ENCODE measurements at regions not wholly inside any gene's neighbourhood (a gene's known extent, or its start where the extent isn't known, plus 50 kb on each side); places are given as distances from the start of the nearest gene placed in this dataset.

GRCh38 chr2:122172812-122173211 is 417.4 kb downstream of the TSN start:
- Histone ChIP-seq H3K36me3 (ENCODE audit: control insufficient read depth, insufficient read depth, low read length) (no peaks in the 10 kb centered on the region), H3K9me3 (no peaks in the 10 kb centered on the region), H3K4me3 (ENCODE audit: low read depth, low read length) (no peak overlapping the region), H3K4me1 (no peaks in the 10 kb centered on the region), H3K27me3 (replicated peaks; ENCODE audit: control insufficient read depth, insufficient read depth, low read length) (peaks cover 1% of the 10 kb centered on the region; the same call in 1 of the 2 replicates)
- no peaks in the 10 kb centered on the region for H3K4me1 Mint-ChIP-seq (ENCODE audit: low read depth, unreplicated experiment)
- CTCF ChIA-PET = no interaction called here
- no peaks in the 10 kb centered on the region for H3K9me3 Mint-ChIP-seq (ENCODE audit: unreplicated experiment)
- no peak overlapping the region for H3K27ac Mint-ChIP-seq (ENCODE audit: unreplicated experiment)
- no peak for DNase-seq
- H3K27me3 Mint-ChIP-seq (ENCODE audit: insufficient read depth, unreplicated experiment) = peaks cover 9% of the 10 kb centered on the region
- H3K4me3 Mint-ChIP-seq (ENCODE audit: unreplicated experiment) = no peak overlapping the region
- POLR2A ChIA-PET = no interaction called here
- BruUV-seq (replicated peaks) = no TSS peak
- no peak for TF ChIP-seq CTCF (IDR thresholded peaks at IDR 0.05; ENCODE audit: insufficient read depth in 1 of 2, low read depth in 1 of 2, low read length in 1 of 2, severe bottlenecking in 1 of 2, unreplicated experiment in 1 of 2)
- intact Hi-C loops (cut with micrococcal nuclease; ENCODE audit: unreplicated experiment) = no loop called here
- no peaks in the 10 kb centered on the region for H3K36me3 Mint-ChIP-seq (ENCODE audit: insufficient read depth, unreplicated experiment)

GRCh38 chr2:122174061-122174460 is 418.6 kb downstream of the TSN start:
- Mint-ChIP-seq H3K9me3 (ENCODE audit: unreplicated experiment) (peaks cover 9% of the 10 kb centered on the region), H3K4me3 (ENCODE audit: unreplicated experiment) (no peak overlapping the region), H3K27me3 (ENCODE audit: insufficient read depth, unreplicated experiment) (peaks cover 9% of the 10 kb centered on the region), H3K4me1 (ENCODE audit: low read depth, unreplicated experiment) (no peaks in the 10 kb centered on the region), H3K27ac (ENCODE audit: unreplicated experiment) (no peak overlapping the region), H3K36me3 (ENCODE audit: insufficient read depth, unreplicated experiment) (no peaks in the 10 kb centered on the region)
- Histone ChIP-seq H3K4me1 (no peaks in the 10 kb centered on the region), H3K36me3 (ENCODE audit: control insufficient read depth, insufficient read depth, low read length) (no peaks in the 10 kb centered on the region), H3K4me3 (ENCODE audit: low read depth, low read length) (no peak overlapping the region), H3K27me3 (replicated peaks; ENCODE audit: control insufficient read depth, insufficient read depth, low read length) (peaks cover 1% of the 10 kb centered on the region; the same call in 1 of the 2 replicates), H3K9me3 (peaks cover 4% of the 10 kb centered on the region; the same call in 1 of the 2 replicates)
- BruUV-seq (replicated peaks) = no TSS peak
- TF ChIP-seq CTCF (IDR thresholded peaks at IDR 0.05; ENCODE audit: insufficient read depth in 1 of 2, low read depth in 1 of 2, low read length in 1 of 2, severe bottlenecking in 1 of 2, unreplicated experiment in 1 of 2) = no peak
- intact Hi-C loops (cut with micrococcal nuclease; ENCODE audit: unreplicated experiment) = no loop called here
- ChIA-PET CTCF (no interaction called here), POLR2A (no interaction called here)
- DNase-seq = no peak

- ChIA-PET CTCF (no interaction called here), POLR2A (no interaction called here)
These were observed 424.2 kb downstream of the TSN start for GRCh38 chr2:122179492-122180165.

More at GRCh38 chr2:122179492-122180165, 424.2 kb downstream of the TSN start:
- Mint-ChIP-seq H3K27ac (ENCODE audit: unreplicated experiment) (no peak overlapping the region), H3K36me3 (ENCODE audit: insufficient read depth, unreplicated experiment) (no peaks in the 10 kb centered on the region), H3K4me3 (ENCODE audit: unreplicated experiment) (no peak overlapping the region), H3K27me3 (ENCODE audit: insufficient read depth, unreplicated experiment) (peaks cover 6% of the 10 kb centered on the region), H3K4me1 (ENCODE audit: low read depth, unreplicated experiment) (no peaks in the 10 kb centered on the region), H3K9me3 (ENCODE audit: unreplicated experiment) (peaks cover 20% of the 10 kb centered on the region)
- Histone ChIP-seq H3K9me3 (peaks cover 7% of the 10 kb centered on the region; the same call in 1 of the 2 replicates), H3K36me3 (ENCODE audit: control insufficient read depth, insufficient read depth, low read length) (no peaks in the 10 kb centered on the region), H3K4me3 (ENCODE audit: low read depth, low read length) (no peak overlapping the region), H3K27me3 (replicated peaks; ENCODE audit: control insufficient read depth, insufficient read depth, low read length) (no peaks in the 10 kb centered on the region), H3K4me1 (no peaks in the 10 kb centered on the region)
- DNase-seq = no peak
- TF ChIP-seq CTCF (IDR thresholded peaks at IDR 0.05; ENCODE audit: insufficient read depth in 1 of 2, low read depth in 1 of 2, low read length in 1 of 2, severe bottlenecking in 1 of 2, unreplicated experiment in 1 of 2) = no peak
- BruUV-seq (replicated peaks) = no TSS peak
- intact Hi-C loops (cut with micrococcal nuclease; ENCODE audit: unreplicated experiment) = no loop called here
